HepG2 (cell line): ENCODE measurements at regions not wholly inside any gene's neighbourhood (a gene's known extent, or its start where the extent isn't known, plus 50 kb on each side); places are given as distances from the start of the nearest gene placed in this dataset.

Source experiments
- ATAC-seq: fragments of 200-7000 bp; cut with Tn5 transposase; 3 replicates; pipeline ENCODE4 v1.9.1; 2020; ENCODE audit warnings: mild to moderate bottlenecking, moderate library complexity
- BruUV-seq: library from RNA; stranded (reverse); fragments of 400-500 nt; replicated peaks from 2 replicates; lab custom pipeline; 2021; lab: Mats Ljungman, UMichigan
- CTCF ChIA-PET: fragments of 300-600 bp; formaldehyde crosslinking; extraction: SDS; loops from one replicate; lab custom pipeline; 2021; ENCODE audit warnings: low total read pairs, inconsistent platforms, low intra/inter-chr PET ratio; lab: Yijun Ruan, JAX
- POLR2A ChIA-PET: fragments of 350-600 bp; sonication (Branson Sonifier 250); formaldehyde crosslinking; loops from one replicate; lab custom pipeline; 2020; ENCODE audit warnings: antibody characterized with exemption, inconsistent platforms; lab: Yijun Ruan, JAX
- DNase-seq: peaks from one replicate; pipeline ENCODE4 v3.0.0-alpha.2; 2015; ENCODE audit warnings: low spot score
- FAIRE-seq: peaks from 3 replicates; lab custom pipeline; 2011; peaks lifted over from hg19 to GRCh38; lab: Jason Lieb, UNC
- H2AFZ ChIP-seq: one replicate; pipeline ENCODE4 v1.6.1; 2011; ENCODE audit warnings: low read length, inconsistent platforms
- H3K27ac ChIP-seq: fragments of 300-600 bp; 3 replicates; pipeline ENCODE4 v1.8.0; 2011; ENCODE audit warnings: mixed run types, mild to moderate bottlenecking, mixed read lengths, low read length, inconsistent platforms; ENCODE audit not compliant: insufficient read depth; ENCODE audit errors: extremely low read length
- H3K27me3 ChIP-seq, 2 experiments: fragments of 200-600 bp in 1 of 2; 2 replicates in 1 of 2; 3 replicates in 1 of 2; pipeline versions ENCODE4 v1.6.0 to v1.8.0; 2011; ENCODE audit warnings: low read length in 2 of 2, mild to moderate bottlenecking in 2 of 2, moderate library complexity in 2 of 2, inconsistent platforms in 1 of 2; ENCODE audit not compliant: insufficient read depth in 2 of 2, control insufficient read depth in 1 of 2
- H3K36me3 ChIP-seq, 2 experiments: fragments of 200-600 bp in 1 of 2; replicated peaks in 1 of 2; 2 replicates in 1 of 2; 3 replicates in 1 of 2; pipeline versions ENCODE4 v1.5.1 to v1.8.0; 2011; ENCODE audit warnings: low read length in 2 of 2, inconsistent platforms in 1 of 2; ENCODE audit not compliant: insufficient read depth in 2 of 2, control insufficient read depth in 1 of 2
- H3K4me1 ChIP-seq: 2 replicates; pipeline ENCODE4 v1.5.1; 2012; ENCODE audit warnings: low read length, inconsistent platforms; ENCODE audit not compliant: insufficient read depth
- H3K4me2 ChIP-seq: 2 replicates; pipeline ENCODE4 v1.6.0; 2011; ENCODE audit warnings: low read depth, low read length, inconsistent platforms
- H3K4me3 ChIP-seq, 3 experiments: fragments of 200-600 bp in 1 of 3; sonication (generic), shearing (Covaris generic) in 1 of 3; replicated peaks in 1 of 3; 2 replicates each; pipeline ENCODE4 v1.5.1; 2011 to 2016; ENCODE audit warnings: low read length in 3 of 3, inconsistent platforms in 2 of 3, low read depth in 2 of 3, mild to moderate bottlenecking in 2 of 3, control low read depth in 1 of 3, mixed read lengths in 1 of 3; ENCODE audit not compliant: insufficient read depth in 1 of 3
- H3K79me2 ChIP-seq: one replicate; pipeline ENCODE4 v1.6.1; 2011; ENCODE audit warnings: low read length, inconsistent platforms; ENCODE audit not compliant: insufficient read depth
- H3K9ac ChIP-seq: 2 replicates; pipeline ENCODE4 v1.6.0; 2011; ENCODE audit warnings: mild to moderate bottlenecking, low read depth, low read length, inconsistent platforms; ENCODE audit not compliant: insufficient read depth
- H3K9me3 ChIP-seq: 2 replicates; pipeline ENCODE4 v1.5.1; 2012; ENCODE audit warnings: mild to moderate bottlenecking, low read length
- H4K20me1 ChIP-seq: 2 replicates; pipeline ENCODE4 v1.6.0; 2011; ENCODE audit warnings: inconsistent platforms, mild to moderate bottlenecking, low read length, moderate library complexity; ENCODE audit not compliant: insufficient read depth
- ARID2 ChIP-seq: sonication (generic); formaldehyde crosslinking; IDR thresholded peaks from 2 replicates; pipeline ENCODE4 v1.8.1; 2022; ENCODE audit warnings: mild to moderate bottlenecking, missing genetic modification reagents, borderline replicate concordance
- ATF4 ChIP-seq, 2 experiments: fragments of 450-650 bp in 1 of 2; sonication (generic) in 1 of 2; formaldehyde crosslinking; IDR thresholded peaks; 2 replicates each; pipeline versions ENCODE4 v1.5.0 to v1.8.0; 2020 to 2022; ENCODE audit warnings: mild to moderate bottlenecking in 1 of 2, missing genetic modification reagents in 1 of 2
- FOXM1 ChIP-seq: sonication (generic); formaldehyde crosslinking; IDR thresholded peaks from 2 replicates; pipeline ENCODE4 v1.5.0; 2020; ENCODE audit warnings: missing genetic modification reagents
- KDM4B ChIP-seq: sonication (generic); formaldehyde crosslinking; IDR thresholded peaks from 2 replicates; pipeline ENCODE4 v1.4.0; 2020; ENCODE audit warnings: missing genetic modification reagents
- SMARCC2 ChIP-seq: fragments of 450-650 bp; IDR thresholded peaks from 2 replicates; pipeline ENCODE4 v1.6.1; 2017; ENCODE audit warnings: antibody characterized with exemption, mild to moderate bottlenecking
- ZNF136 ChIP-seq: sonication (generic); formaldehyde crosslinking; IDR thresholded peaks from 2 replicates; pipeline ENCODE4 v1.8.1; 2022; ENCODE audit warnings: low read depth, mild to moderate bottlenecking, moderate library complexity, missing genetic modification reagents
- ZNF44 ChIP-seq: sonication (generic); formaldehyde crosslinking; IDR thresholded peaks from 2 replicates; pipeline ENCODE4 v1.5.1; 2020; ENCODE audit warnings: mild to moderate bottlenecking, missing genetic modification reagents
- ZNF713 ChIP-seq: sonication (generic); formaldehyde crosslinking; IDR thresholded peaks from 2 replicates; pipeline ENCODE4 v1.4.0; 2020; ENCODE audit warnings: mild to moderate bottlenecking, missing genetic modification reagents
- WGBS: methylation state at CpG from one replicate; pipeline ENCODE4 v1.1.6; 2017; ENCODE audit warnings: low lambda C conversion rate; 5-methylcytosine and 5-hydroxymethylcytosine counted together
- in situ Hi-C: cut with HindIII; loops from 2 replicates; pipeline ENCODE4 v1.10.0; 2017; ENCODE audit warnings: low pct_unique_long_range_greater_than_20kb; ENCODE audit not compliant: extremely low pct_ligation_motif_present
- intact Hi-C: fragments of 100-400 bp; cut with micrococcal nuclease; formaldehyde crosslinking; loops from one replicate; pipeline ENCODE4 v1.10.0; 2022; ENCODE audit not compliant: unreplicated experiment
- TF ChIP-seq, protein P1 (sequence below): sonication (generic); formaldehyde crosslinking; IDR thresholded peaks from 2 replicates; pipeline ENCODE4 v1.5.1; 2020; ENCODE audit warnings: missing genetic modification reagents, mild to moderate bottlenecking, borderline replicate concordance

DNA sequence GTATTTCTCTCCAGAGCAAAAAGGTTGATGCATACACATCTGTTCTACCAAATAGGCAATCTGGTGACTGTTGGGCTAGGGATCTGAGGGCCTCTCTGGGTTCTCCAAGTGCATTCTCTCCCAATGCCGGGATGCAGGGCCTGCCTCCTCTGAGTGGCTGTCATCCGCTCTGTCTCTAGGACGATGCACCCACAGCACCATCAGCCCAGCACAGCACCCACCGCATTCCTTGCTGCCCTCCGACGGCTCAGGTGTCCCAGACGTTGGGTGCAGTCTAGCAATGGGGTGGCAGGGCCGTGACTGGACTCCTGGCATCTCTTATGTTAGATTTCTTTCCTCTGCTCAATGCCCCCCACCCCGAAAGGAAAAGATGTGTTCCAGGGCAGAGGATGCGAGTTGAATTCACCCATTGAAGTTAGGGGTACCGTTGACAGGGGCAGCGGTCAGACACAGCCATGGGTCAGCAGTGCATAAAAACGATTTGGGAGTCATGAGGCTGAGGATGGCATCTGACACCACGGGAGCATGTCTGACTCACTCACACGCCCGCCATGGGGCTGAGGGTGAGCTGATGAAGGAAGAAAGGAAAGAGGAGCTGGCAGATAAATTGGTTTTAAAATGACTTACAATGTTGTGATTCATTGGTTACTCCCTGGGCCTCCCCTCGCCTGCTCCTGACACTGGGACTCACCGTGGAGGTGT is 93.2 kb upstream of the C14orf180 start (continued):
- no peak for TF ChIP-seq KDM4B (CRISPR knock-in tag)

GRCh38 chr14:104494483-104494882 is 85.1 kb upstream of the C14orf180 start:
- Histone ChIP-seq H3K9ac (no peak overlapping the region), H3K4me3 (no peak overlapping the region), H3K36me3 (no peaks in the 10 kb centered on the region), H3K27me3 (peaks cover 2 to 13% of the 10 kb centered on the region in 2 experiments; a peak in 3 of 5 replicates), H3K4me1 (no peaks in the 10 kb centered on the region)
- CTCF ChIA-PET: no interaction called here
- no peak for ATAC-seq
- WGBS: 2% methylated on average over 3 of the region's 3 CpGs
- BruUV-seq: no TSS peak
- no peak for DNase-seq
- intact Hi-C loops: no loop called here
- TF ChIP-seq ZNF44 (CRISPR knock-in tag) (no peak), FOXM1 (CRISPR knock-in tag) (no peak), ZNF136 (CRISPR knock-in tag) (no peak), SMARCC2 (no peak), ATF4 (CRISPR knock-in tag; IDR thresholded peaks at IDR 0.05) (no peak), ARID2 (CRISPR knock-in tag) (no peak), ZNF713 (CRISPR knock-in tag) (no peak)
- TF ChIP-seq, protein P1, sequence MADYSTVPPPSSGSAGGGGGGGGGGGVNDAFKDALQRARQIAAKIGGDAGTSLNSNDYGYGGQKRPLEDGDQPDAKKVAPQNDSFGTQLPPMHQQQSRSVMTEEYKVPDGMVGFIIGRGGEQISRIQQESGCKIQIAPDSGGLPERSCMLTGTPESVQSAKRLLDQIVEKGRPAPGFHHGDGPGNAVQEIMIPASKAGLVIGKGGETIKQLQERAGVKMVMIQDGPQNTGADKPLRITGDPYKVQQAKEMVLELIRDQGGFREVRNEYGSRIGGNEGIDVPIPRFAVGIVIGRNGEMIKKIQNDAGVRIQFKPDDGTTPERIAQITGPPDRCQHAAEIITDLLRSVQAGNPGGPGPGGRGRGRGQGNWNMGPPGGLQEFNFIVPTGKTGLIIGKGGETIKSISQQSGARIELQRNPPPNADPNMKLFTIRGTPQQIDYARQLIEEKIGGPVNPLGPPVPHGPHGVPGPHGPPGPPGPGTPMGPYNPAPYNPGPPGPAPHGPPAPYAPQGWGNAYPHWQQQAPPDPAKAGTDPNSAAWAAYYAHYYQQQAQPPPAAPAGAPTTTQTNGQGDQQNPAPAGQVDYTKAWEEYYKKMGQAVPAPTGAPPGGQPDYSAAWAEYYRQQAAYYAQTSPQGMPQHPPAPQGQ (CRISPR knock-in tag): no peak
- TF ChIP-seq, all 625 proteins: peak for 0
- Histone ChIP-seq H4K20me1 (no peaks in the 10 kb centered on the region), H3K9me3 (no peaks in the 10 kb centered on the region), H3K4me2 (no peak overlapping the region), H3K79me2 (no peaks in the 10 kb centered on the region), H2AFZ (no peak overlapping the region), H3K27ac (no peak overlapping the region)
- no peak for FAIRE-seq
- in situ Hi-C loops: no loop called here
- POLR2A ChIA-PET: no interaction called here
